ENCODE measurements at regions not wholly inside any gene's neighbourhood (a gene's known extent, or its start where the extent isn't known, plus 50 kb on each side); places are given as distances from the start of the nearest gene placed in this dataset.

DNA sequence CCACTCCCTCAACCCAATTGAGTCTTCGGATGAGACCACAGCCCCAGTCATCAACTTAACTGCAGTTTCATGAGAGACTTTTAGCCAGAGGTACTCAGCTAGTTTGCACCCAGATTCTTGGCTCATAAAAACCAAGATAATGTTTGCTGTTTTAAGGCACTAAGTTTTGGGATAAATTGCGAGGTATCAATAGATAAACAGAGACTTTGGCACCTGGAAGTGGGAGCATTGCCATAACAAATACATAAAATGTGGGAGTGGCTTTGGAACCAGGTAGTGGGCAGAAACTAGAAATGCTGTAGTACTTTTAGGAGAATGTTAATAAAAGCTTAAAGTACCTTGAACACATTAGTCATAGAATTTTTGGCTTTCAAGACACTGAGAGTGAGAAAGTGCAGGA, 439.8 kb downstream of the SH3GL2 start:
- Histone ChIP-seq H3K36me3 (ENCODE audit: control insufficient read depth, insufficient read depth, low read length) (no peaks in the 10 kb centered on the region), H3K4me1 (ENCODE audit: control insufficient read depth, insufficient read depth, low read length) (no peaks in the 10 kb centered on the region), H3K27ac (ENCODE audit: low read depth, low read length) (no peak overlapping the region), H3K27me3 (ENCODE audit: control insufficient read depth, insufficient read depth, low read length) (no peaks in the 10 kb centered on the region), H3K9ac (ENCODE audit: low read length) (no peak overlapping the region), H3K4me3 (ENCODE audit: low read length) (no peak overlapping the region)

- Histone ChIP-seq H3K9ac (ENCODE audit: low read length) (no peak overlapping the region), H3K36me3 (ENCODE audit: control insufficient read depth, insufficient read depth, low read length) (no peaks in the 10 kb centered on the region), H3K4me1 (ENCODE audit: control insufficient read depth, insufficient read depth, low read length) (no peaks in the 10 kb centered on the region), H3K27me3 (ENCODE audit: control insufficient read depth, insufficient read depth, low read length) (no peaks in the 10 kb centered on the region), H3K27ac (ENCODE audit: low read depth, low read length) (no peak overlapping the region), H3K4me3 (ENCODE audit: low read length) (no peak overlapping the region)
These were observed 441.4 kb downstream of the SH3GL2 start for GRCh38 chr9:18020121-18020745.

DNA sequence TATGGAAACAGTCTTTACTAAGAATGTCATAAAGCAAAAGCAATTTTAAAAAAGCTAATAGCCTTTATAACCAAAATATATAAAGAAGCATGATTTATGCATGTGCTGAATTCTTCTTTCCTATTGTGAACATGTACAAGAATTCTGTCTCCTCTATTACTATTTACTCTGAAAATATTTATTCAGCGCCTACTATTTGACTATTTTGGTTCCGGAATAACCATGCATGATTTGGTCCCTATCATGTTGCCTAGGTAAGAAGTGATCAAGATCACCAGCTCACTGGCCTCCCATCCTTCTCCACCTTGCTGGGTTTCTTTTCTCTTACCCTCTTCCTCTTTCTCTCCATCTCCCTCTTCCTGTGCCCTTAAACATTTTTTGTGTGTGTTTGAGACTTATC, 443.8 kb downstream of the SH3GL2 start:
- Histone ChIP-seq H3K36me3 (ENCODE audit: control insufficient read depth, insufficient read depth, low read length) (no peaks in the 10 kb centered on the region), H3K9ac (ENCODE audit: low read length) (no peak overlapping the region), H3K27ac (ENCODE audit: low read depth, low read length) (no peak overlapping the region), H3K27me3 (ENCODE audit: control insufficient read depth, insufficient read depth, low read length) (no peaks in the 10 kb centered on the region), H3K4me1 (ENCODE audit: control insufficient read depth, insufficient read depth, low read length) (no peaks in the 10 kb centered on the region), H3K4me3 (ENCODE audit: low read length) (no peak overlapping the region)

GRCh38 chr9:18023332-18023731, 444.5 kb downstream of the SH3GL2 start:
- Histone ChIP-seq H3K27ac (ENCODE audit: low read depth, low read length) (no peak overlapping the region), H3K36me3 (ENCODE audit: control insufficient read depth, insufficient read depth, low read length) (no peaks in the 10 kb centered on the region), H3K4me3 (ENCODE audit: low read length) (no peak overlapping the region), H3K4me1 (ENCODE audit: control insufficient read depth, insufficient read depth, low read length) (no peaks in the 10 kb centered on the region), H3K9ac (ENCODE audit: low read length) (no peak overlapping the region), H3K27me3 (ENCODE audit: control insufficient read depth, insufficient read depth, low read length) (no peaks in the 10 kb centered on the region)

DNA sequence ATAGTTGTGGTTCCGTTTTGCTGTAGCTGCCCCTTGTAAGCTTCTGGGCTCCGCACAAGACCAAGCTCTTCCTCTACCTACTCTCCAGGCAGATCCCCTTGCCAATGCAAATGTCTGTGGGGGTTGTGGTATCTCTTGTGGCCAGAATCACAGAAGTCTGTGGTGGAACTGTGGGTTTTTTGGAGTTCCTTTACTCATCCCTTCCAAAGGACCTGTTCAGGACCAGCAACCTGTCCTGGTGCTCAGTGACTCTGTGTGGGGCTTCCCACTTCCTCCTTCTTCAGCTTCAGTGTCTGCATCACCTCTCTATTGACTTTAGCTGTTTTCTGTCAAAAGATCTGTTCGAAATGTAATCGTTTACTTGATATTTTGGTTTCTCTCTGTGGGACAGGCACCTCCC, 441.3 kb upstream of the ADAMTSL1 start:
- no peaks in the 10 kb centered on the region for H3K36me3 ChIP-seq (ENCODE audit: control insufficient read depth, insufficient read depth, low read length)
- no peaks in the 10 kb centered on the region for H3K4me1 ChIP-seq (ENCODE audit: control insufficient read depth, insufficient read depth, low read length)
- H3K27ac ChIP-seq (ENCODE audit: low read depth, low read length), result no peak overlapping the region

DNA sequence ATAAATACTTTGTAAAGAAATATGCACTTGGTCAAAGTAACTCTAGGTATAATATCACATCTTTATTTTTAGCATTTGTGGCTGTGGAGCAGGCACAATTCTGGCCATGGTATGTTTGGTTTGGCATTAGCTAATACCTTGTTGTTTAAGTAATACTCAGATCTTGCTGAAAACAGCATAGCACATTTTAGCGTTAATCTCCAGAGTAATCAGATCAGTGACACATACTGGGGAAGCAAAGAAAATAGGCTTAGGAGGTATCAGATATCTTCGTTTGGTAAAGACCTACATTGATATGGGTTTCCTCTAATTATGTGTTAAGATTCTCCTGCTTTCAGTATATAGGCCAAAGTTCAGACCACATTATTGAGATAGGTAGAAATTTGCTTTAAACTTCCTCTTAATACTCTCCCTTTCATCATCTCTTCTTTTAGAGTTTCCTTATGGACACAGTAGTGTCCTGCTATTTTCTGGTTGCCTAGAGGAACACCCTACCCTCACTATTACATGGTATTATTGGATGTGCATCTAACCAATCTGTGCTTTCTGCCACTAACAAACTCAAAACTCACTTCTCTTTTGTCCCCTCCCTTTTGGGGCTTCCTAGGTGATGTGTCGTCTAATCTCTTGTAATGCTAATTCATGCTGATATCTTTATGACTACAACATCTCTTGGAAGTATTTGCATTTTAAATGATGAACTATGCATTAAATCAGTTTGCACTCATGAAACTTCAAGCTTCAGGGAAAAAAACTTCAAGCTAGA, 437.3 kb upstream of the ADAMTSL1 start:
- no peak overlapping the region for H3K9ac ChIP-seq (ENCODE audit: low read length)
- no peak overlapping the region for H3K27ac ChIP-seq (ENCODE audit: low read depth, low read length)
- H3K4me1 ChIP-seq (ENCODE audit: control insufficient read depth, insufficient read depth, low read length), result no peaks in the 10 kb centered on the region
- no peaks in the 10 kb centered on the region for H3K36me3 ChIP-seq (ENCODE audit: control insufficient read depth, insufficient read depth, low read length)
- H3K27me3 ChIP-seq (ENCODE audit: control insufficient read depth, insufficient read depth, low read length), result no peaks in the 10 kb centered on the region
- no peak overlapping the region for H3K4me3 ChIP-seq (ENCODE audit: low read length)

More for the DNA sequence above, 441.3 kb upstream of the ADAMTSL1 start:
- Histone ChIP-seq H3K4me3 (ENCODE audit: low read length) (no peak overlapping the region), H3K27me3 (ENCODE audit: control insufficient read depth, insufficient read depth, low read length) (no peaks in the 10 kb centered on the region), H3K9ac (ENCODE audit: low read length) (no peak overlapping the region)

- Histone ChIP-seq H3K36me3 (ENCODE audit: control insufficient read depth, insufficient read depth, low read length) (no peaks in the 10 kb centered on the region), H3K4me3 (ENCODE audit: low read length) (no peak overlapping the region), H3K9ac (ENCODE audit: low read length) (no peak overlapping the region), H3K4me1 (ENCODE audit: control insufficient read depth, insufficient read depth, low read length) (no peaks in the 10 kb centered on the region), H3K27me3 (ENCODE audit: control insufficient read depth, insufficient read depth, low read length) (no peaks in the 10 kb centered on the region), H3K27ac (ENCODE audit: low read depth, low read length) (no peak overlapping the region)
These were observed 436.0 kb upstream of the ADAMTSL1 start for GRCh38 chr9:18037981-18038380.

- Histone ChIP-seq H3K4me1 (ENCODE audit: control insufficient read depth, insufficient read depth, low read length) (no peaks in the 10 kb centered on the region), H3K27me3 (ENCODE audit: control insufficient read depth, insufficient read depth, low read length) (no peaks in the 10 kb centered on the region), H3K9ac (ENCODE audit: low read length) (no peak overlapping the region), H3K27ac (ENCODE audit: low read depth, low read length) (no peak overlapping the region), H3K4me3 (ENCODE audit: low read length) (no peak overlapping the region), H3K36me3 (ENCODE audit: control insufficient read depth, insufficient read depth, low read length) (no peaks in the 10 kb centered on the region)
These were observed 433.6 kb upstream of the ADAMTSL1 start for GRCh38 chr9:18040327-18040726.

DNA sequence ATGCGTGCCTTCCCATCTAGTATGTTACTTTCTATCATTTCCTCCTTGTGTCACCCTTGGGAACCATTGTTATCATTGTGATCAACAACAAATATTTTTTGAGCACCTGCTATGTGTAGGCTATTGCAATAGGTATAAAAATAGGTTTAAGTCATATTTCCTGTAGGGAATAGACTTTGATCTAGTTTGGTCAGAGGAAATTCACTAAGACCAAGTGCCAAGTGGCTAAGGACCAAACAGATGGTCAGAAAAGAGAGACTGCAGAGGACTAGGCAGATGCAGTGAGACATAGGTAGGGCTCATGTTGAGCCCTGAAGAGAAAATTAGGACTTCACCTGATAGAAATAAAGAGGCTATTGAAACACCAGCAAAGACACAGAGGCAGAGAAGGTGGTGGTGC, 430.0 kb upstream of the ADAMTSL1 start:
- H3K27ac ChIP-seq (ENCODE audit: low read depth, low read length), result no peak overlapping the region
- H3K4me1 ChIP-seq (ENCODE audit: control insufficient read depth, insufficient read depth, low read length), result no peaks in the 10 kb centered on the region
- H3K27me3 ChIP-seq (ENCODE audit: control insufficient read depth, insufficient read depth, low read length), result no peaks in the 10 kb centered on the region
- no peaks in the 10 kb centered on the region for H3K36me3 ChIP-seq (ENCODE audit: control insufficient read depth, insufficient read depth, low read length)
- no peak overlapping the region for H3K4me3 ChIP-seq (ENCODE audit: low read length)
- H3K9ac ChIP-seq (ENCODE audit: low read length), result no peak overlapping the region

- H3K27ac ChIP-seq (ENCODE audit: low read depth, low read length), result no peak overlapping the region
- H3K4me3 ChIP-seq (ENCODE audit: low read length), result no peak overlapping the region
- no peaks in the 10 kb centered on the region for H3K27me3 ChIP-seq (ENCODE audit: control insufficient read depth, insufficient read depth, low read length)
- H3K9ac ChIP-seq (ENCODE audit: low read length), result no peak overlapping the region
- H3K36me3 ChIP-seq (ENCODE audit: control insufficient read depth, insufficient read depth, low read length), result no peaks in the 10 kb centered on the region
- no peaks in the 10 kb centered on the region for H3K4me1 ChIP-seq (ENCODE audit: control insufficient read depth, insufficient read depth, low read length)
These were observed 428.6 kb upstream of the ADAMTSL1 start for GRCh38 chr9:18045326-18045725.

DNA sequence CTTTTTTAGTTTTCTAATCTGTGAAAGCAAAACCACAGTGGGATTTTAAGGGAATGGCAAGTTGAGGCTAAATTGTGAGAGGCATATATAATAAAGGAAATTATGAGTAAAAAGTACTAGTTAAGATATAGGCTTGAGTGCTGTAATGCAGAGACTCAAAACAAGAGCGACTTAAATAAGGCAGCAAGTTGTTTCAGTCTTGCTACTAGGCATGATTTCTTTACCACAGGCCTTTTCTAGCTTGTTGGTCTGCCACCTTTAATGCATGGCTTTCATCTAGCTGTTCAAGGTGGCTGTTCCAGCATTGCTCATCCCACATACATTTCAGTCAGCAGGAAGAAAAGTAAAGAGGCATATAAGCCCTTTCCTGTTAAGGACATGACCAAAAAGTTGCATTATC, 427.9 kb upstream of the ADAMTSL1 start:
- Histone ChIP-seq H3K36me3 (ENCODE audit: control insufficient read depth, insufficient read depth, low read length) (no peaks in the 10 kb centered on the region), H3K27me3 (ENCODE audit: control insufficient read depth, insufficient read depth, low read length) (no peaks in the 10 kb centered on the region), H3K27ac (ENCODE audit: low read depth, low read length) (no peak overlapping the region), H3K4me1 (ENCODE audit: control insufficient read depth, insufficient read depth, low read length) (no peaks in the 10 kb centered on the region), H3K4me3 (ENCODE audit: low read length) (no peak overlapping the region), H3K9ac (ENCODE audit: low read length) (no peak overlapping the region)

- no peak overlapping the region for H3K9ac ChIP-seq (ENCODE audit: low read length)
- no peaks in the 10 kb centered on the region for H3K36me3 ChIP-seq (ENCODE audit: control insufficient read depth, insufficient read depth, low read length)
- no peaks in the 10 kb centered on the region for H3K27me3 ChIP-seq (ENCODE audit: control insufficient read depth, insufficient read depth, low read length)
- H3K27ac ChIP-seq (ENCODE audit: low read depth, low read length), result no peak overlapping the region
- no peaks in the 10 kb centered on the region for H3K4me1 ChIP-seq (ENCODE audit: control insufficient read depth, insufficient read depth, low read length)
- no peak overlapping the region for H3K4me3 ChIP-seq (ENCODE audit: low read length)
These were observed 422.3 kb upstream of the ADAMTSL1 start for GRCh38 chr9:18051638-18052037.

GRCh38 chr9:18052060-18052459, 421.9 kb upstream of the ADAMTSL1 start:
- H3K4me3 ChIP-seq (ENCODE audit: low read length), result no peak overlapping the region
- H3K4me1 ChIP-seq (ENCODE audit: control insufficient read depth, insufficient read depth, low read length), result no peaks in the 10 kb centered on the region
- H3K36me3 ChIP-seq (ENCODE audit: control insufficient read depth, insufficient read depth, low read length), result no peaks in the 10 kb centered on the region
- H3K27ac ChIP-seq (ENCODE audit: low read depth, low read length), result no peak overlapping the region
- H3K27me3 ChIP-seq (ENCODE audit: control insufficient read depth, insufficient read depth, low read length), result no peaks in the 10 kb centered on the region
- H3K9ac ChIP-seq (ENCODE audit: low read length), result no peak overlapping the region
